ENCODE measurements at regions not wholly inside any gene's neighbourhood (a gene's known extent, or its start where the extent isn't known, plus 50 kb on each side); places are given as distances from the start of the nearest gene placed in this dataset.

GRCh38 chr2:181814057-181814491, 77.5 kb upstream of the ITPRID2 start:
- H3K27ac ChIP-seq, result peak overlapping the region in 1 of 2 experiments; percentile 4; a peak in 2 of 6 replicates
- ChIA-PET POLR2A (no interaction called here), CTCF (no interaction called here)
- H3K4me3 ChIP-seq, result no peak overlapping the region
- H3K4me2 ChIP-seq, result no peak overlapping the region
- DNase-seq (ENCODE audit: low read depth in 1 of 2, low spot score in 1 of 2) (peak in 1 of 2 experiments; percentile 44), FAIRE-seq (no peak), ATAC-seq (no peak)
- TF ChIP-seq BHLHE40 (IDR thresholded peaks at IDR 0.05; ENCODE audit: low read depth, low read length), result no peak
- TF ChIP-seq USF2 (IDR thresholded peaks at IDR 0.05), result no peak
- WGBS (ENCODE audit: missing lambda C conversion rate), result 69% methylated on average over 3 of the region's 3 CpGs
- H3K9me3 ChIP-seq, result no peaks in the 10 kb centered on the region
- H3K4me1 ChIP-seq, result peaks cover 45% of the 10 kb centered on the region

- TF ChIP-seq JUNB (IDR thresholded peaks at IDR 0.05), result no peak
- TF ChIP-seq HOXB5 (CRISPR knock-in tag; IDR thresholded peaks at IDR 0.05), result no peak
- TF ChIP-seq EP300 (IDR thresholded peaks at IDR 0.05), result no peak
- no peak for TF ChIP-seq HMGXB4 (CRISPR knock-in tag; IDR thresholded peaks at IDR 0.05; ENCODE audit: borderline replicate concordance)
- TF ChIP-seq EHF (CRISPR knock-in tag; IDR thresholded peaks at IDR 0.05), result no peak
- no peak for TF ChIP-seq RAD21 (conservative IDR thresholded peaks at IDR 0.05 in 1 of 2, IDR thresholded peaks at IDR 0.05 in 1 of 2)
- TF ChIP-seq RCOR1 (IDR thresholded peaks at IDR 0.05; ENCODE audit: low read depth, low read length), result no peak
- no peak for TF ChIP-seq JUN (IDR thresholded peaks at IDR 0.05)
- TF ChIP-seq ZSCAN20 (CRISPR knock-in tag; IDR thresholded peaks at IDR 0.05), result no peak
- no peak for TF ChIP-seq GATA3 (IDR thresholded peaks at IDR 0.05; ENCODE audit: borderline replicate concordance)
- TF ChIP-seq ZFP36 (IDR thresholded peaks at IDR 0.05; ENCODE audit: borderline replicate concordance, partially characterized antibody), result no peak
- TF ChIP-seq ZNF302 (CRISPR knock-in tag; IDR thresholded peaks at IDR 0.05), result no peak
- ChIA-PET POLR2A (no interaction called here), CTCF (no interaction called here)
- H3K9me3 ChIP-seq, result no peaks in the 10 kb centered on the region
- no peak overlapping the region for H3K4me3 ChIP-seq
- H3K4me1 ChIP-seq, result peaks cover 12% of the 10 kb centered on the region; the same call in 2 of the 3 replicates
- ATAC-seq (no peak), DNase-seq (ENCODE audit: low read depth in 1 of 2, low spot score in 1 of 2) (no peak), FAIRE-seq (no peak)
- no peak overlapping the region for H3K27ac ChIP-seq
- no peak overlapping the region for H3K4me2 ChIP-seq
Observed at GRCh38 chr2:181817509-181817908, 74.0 kb upstream of the ITPRID2 start.

- FAIRE-seq (no peak), DNase-seq (ENCODE audit: low read depth in 1 of 2, low spot score in 1 of 2) (no peak), ATAC-seq (no peak)
- no peak overlapping the region for H3K4me2 ChIP-seq
- TF ChIP-seq SMC3 (IDR thresholded peaks at IDR 0.05), result no peak
- TF ChIP-seq ZNF302 (CRISPR knock-in tag; IDR thresholded peaks at IDR 0.05), result no peak
- no peak for TF ChIP-seq PBX3 (IDR thresholded peaks at IDR 0.05)
- no peak for TF ChIP-seq POLR2A (IDR thresholded peaks at IDR 0.05; ENCODE audit: low read length)
- TF ChIP-seq MAFK (IDR thresholded peaks at IDR 0.05; ENCODE audit: partially characterized antibody), result no peak
- TF ChIP-seq MAX (IDR thresholded peaks at IDR 0.05), result no peak
- no peak for TF ChIP-seq POLR2AphosphoS2 (conservative IDR thresholded peaks at IDR 0.05; ENCODE audit: low read length)
- no peak for TF ChIP-seq NPAS2 (CRISPR knock-in tag; IDR thresholded peaks at IDR 0.05; ENCODE audit: borderline replicate concordance)
- TF ChIP-seq CEBPB (IDR thresholded peaks at IDR 0.05), result no peak
- no peak for TF ChIP-seq ELK1 (IDR thresholded peaks at IDR 0.05; ENCODE audit: low read depth, low read length)
- TF ChIP-seq ZSCAN20 (CRISPR knock-in tag; IDR thresholded peaks at IDR 0.05), result no peak
- no peak for TF ChIP-seq TP53 (CRISPR knock-in tag; IDR thresholded peaks at IDR 0.05)
- TF ChIP-seq ESRRA (IDR thresholded peaks at IDR 0.05; ENCODE audit: borderline replicate concordance, low read length), result no peak
- no peak for TF ChIP-seq JUNB (IDR thresholded peaks at IDR 0.05)
- TF ChIP-seq USF2 (IDR thresholded peaks at IDR 0.05), result no peak
- no peak for TF ChIP-seq CBX8 (IDR thresholded peaks at IDR 0.05)
- 92% methylated on average over 1 of the region's 1 CpG for WGBS (ENCODE audit: missing lambda C conversion rate)
- no peak overlapping the region for H3K27ac ChIP-seq
- no peak overlapping the region for H3K4me3 ChIP-seq
- POLR2A ChIA-PET, result no interaction called here
- no peaks in the 10 kb centered on the region for H3K9me3 ChIP-seq
- H3K4me1 ChIP-seq, result peaks cover 9% of the 10 kb centered on the region; the same call in 1 of the 3 replicates
- CTCF ChIA-PET, result no interaction called here
Observed at GRCh38 chr2:181818058-181818680, 73.4 kb upstream of the ITPRID2 start.
